SK-N-DZ (cell line): ENCODE measurements at regions not wholly inside any gene's neighbourhood (a gene's known extent, or its start where the extent isn't known, plus 50 kb on each side); places are given as distances from the start of the nearest gene placed in this dataset.
"Not testable (repeated sequence)": the region's sequence is repeated elsewhere in the genome, so short reads cannot be mapped to it uniquely, and the experiment has no call there.

Source experiments
- DNase-seq: peaks from one replicate; pipeline ENCODE4 v3.0.0-alpha.2; 2015; ENCODE audit warnings: low spot score

DNA sequence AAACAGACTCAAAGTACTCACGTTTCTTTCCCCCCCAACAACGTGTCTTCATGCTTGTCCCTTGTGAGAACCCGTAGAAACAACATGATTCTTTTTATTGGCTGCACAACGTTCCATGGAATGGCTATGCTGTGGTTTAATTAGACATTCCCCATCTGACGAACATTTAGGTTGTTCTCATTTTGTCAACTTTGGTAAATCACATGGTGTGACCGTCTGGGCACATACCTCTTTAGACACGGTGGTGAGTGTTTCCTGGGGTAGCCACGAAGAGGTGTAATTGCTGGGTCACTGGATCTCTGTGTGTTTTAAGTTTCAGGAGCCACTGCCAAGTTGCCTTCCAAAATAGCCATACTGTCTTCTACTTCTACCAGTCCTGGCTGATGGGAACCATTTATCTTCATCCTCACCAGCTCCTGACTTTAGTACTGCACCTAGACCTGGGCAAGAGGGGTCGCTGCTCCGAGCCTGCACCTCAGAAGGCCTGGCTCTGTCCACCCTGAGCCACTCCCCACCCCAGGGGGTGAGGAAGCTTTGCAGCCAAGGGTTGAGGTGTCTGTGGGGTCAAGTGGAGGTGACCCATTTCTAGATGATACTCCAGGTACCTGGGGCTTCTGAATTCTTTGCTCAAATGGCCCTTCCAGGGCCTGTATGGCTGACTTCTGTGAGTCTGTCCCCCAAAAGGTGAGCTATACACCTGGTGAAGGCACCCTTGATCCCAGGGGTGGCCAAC lies 84.7 kb downstream of the IRX5 start:
- no peak for DNase-seq

DNA sequence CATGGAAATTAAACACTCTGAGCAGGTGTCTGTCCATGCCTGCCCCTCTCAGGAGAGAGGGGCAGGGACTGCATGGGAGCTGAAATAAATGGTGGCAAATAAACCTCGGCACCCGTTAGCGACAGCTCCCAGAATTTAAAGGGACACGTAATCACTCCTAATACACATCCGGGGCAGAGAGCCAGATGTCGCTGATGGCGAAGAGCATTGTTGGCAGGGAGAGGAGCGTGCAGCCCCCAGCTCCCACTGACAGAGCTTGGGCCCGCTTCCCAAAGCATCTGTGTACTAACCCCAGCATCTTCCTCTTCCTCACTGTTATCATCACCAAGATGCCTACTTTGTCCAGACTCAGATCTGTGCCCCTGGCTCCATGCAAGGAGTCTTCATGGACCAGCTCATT lies 85.8 kb downstream of the IRX5 start:
- DNase-seq: no peak

DNA sequence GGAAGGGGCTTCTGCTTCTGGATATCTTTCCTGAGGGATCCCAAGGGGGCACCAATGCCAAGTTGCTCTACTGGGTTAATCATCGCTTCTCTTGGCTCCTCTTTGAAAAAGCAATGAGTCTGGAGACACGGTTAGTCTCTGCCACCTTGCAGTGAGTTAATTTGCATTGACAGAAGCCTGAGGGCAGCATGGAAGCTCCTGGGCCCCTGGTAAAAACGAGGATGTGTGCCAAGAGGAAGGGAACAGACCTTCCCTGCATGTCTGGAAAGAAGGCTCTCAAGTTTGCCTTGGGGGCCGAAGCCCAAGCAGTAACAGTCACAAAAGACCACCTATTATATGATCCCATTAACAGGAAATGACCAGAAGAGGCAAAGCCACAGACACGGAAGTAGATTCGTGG lies 86.7 kb downstream of the IRX5 start:
- no peak for DNase-seq

DNA sequence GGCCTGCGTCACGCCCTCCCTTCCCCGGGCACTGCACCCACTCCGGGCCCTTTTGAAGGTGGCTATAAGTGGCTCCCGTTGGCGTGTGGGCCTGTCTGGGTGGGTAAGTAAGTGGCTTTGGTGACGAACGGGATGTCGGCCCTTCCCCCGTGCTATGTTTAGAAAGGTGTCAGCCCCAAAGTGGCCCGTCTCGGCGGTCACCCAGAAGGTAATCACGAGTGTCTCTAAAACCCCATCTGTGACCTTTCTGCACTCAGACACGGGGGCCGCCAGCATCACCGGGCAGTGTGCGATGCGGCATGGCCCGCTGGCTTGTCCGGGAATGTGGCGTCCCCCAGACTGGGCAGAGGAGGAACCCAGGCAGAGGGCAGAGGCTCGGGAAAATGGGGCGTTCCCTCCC lies 88.2 kb downstream of the IRX5 start:
- DNase-seq: no peak

DNA sequence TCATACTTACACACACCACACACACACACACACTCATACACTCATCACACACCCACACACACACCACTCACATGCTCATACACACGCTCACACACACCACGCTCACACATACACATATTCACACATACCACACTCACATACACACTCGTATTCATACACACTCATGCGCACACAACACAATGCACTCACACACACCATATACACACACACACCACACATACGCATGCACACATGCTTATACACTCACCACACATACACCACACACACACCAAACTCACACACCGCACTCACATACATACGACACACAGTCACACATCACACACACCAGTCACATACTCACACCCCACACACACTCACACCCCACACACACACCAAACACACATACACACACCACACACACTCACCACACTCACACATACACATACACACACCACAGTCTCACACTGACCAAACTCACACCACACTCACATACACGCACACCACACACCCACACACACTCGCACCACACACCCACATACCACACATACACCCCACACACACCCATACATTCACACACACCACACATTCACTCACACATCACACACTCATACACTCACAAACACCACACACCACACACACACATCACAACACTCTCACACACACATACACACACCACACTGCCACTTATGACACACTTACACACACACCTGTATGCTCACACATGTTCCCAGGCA lies 88.9 kb downstream of the IRX5 start:
- DNase-seq: no peak

DNA sequence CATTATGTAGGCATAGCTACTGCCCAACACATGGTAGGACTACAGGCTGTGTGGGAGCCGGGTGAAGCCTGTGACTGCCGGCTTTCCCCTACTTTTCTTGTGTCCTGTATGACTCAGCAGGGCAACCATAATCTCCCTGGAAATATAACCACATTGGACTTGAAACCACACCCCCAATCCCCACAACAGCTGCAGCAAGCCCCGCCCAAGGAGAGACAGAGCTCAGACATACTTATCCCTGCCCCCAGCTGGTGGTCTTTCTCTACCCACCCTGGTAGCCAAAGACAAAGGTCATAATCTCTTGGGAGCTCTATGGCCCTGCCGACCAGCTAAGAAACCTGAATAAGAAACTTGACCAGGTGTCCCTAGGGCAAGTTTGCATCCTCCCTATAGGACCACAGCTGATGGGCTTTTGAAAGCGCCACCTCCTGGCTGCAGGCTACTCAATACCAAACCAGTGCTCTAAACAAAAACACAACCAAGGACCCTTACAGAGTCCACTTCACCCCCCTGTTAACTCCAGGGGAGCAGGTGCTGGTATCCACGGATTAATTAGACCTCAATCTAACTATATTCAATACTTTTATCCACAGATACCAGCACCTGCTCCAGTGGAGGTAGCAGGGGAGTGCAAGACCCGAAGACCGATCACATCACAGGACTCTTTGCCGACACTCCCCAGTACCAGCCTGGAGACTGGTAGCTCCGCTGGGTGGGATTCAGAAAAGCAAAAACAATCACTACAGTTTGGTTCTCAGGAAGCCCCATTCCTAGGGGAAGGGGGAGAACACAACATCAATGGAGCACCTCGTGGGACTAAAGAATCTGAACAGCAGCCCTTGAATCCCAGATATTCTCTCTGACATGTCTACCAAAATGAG lies 91.2 kb downstream of the IRX5 start:
- DNase-seq: peak; percentile 10

DNA sequence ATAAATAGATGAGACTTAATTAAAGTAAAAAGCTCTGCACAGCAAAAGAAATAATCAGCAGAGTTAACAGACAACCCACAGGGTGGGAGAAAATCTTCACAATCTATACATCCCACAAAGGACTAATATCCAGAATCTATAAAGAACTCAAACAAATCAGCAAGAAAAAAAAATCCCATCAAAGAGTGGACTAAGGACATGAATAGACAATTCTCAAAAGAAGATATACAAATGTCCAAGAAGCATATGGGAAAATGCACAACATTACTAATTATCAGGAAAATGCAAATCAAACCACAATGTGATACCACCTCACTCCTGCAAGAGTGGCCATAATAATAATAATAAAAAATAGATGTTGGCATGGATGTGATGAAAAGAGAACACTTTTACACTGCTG lies 96.6 kb downstream of the IRX5 start:
- not testable (repeated sequence) for DNase-seq

DNA sequence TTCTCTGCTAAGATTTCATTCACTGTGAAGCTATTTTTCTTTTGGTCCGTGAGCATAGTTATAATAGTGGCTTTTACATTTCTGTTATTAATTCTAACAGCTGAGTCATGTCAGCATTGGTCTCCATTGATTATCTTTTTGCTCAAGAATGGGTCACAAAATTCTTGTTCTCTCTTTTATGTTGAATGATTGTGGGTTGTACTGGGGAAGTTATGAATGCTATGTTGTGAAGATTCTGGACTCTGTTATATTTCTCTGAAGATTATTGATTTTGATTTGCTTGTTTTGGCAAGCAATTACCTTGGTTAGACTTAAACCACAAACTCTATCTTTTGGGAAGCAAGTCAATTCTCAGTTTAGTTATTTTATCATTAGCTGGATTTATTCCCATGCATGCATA lies 98.8 kb downstream of the IRX5 start:
- DNase-seq: no peak

DNA sequence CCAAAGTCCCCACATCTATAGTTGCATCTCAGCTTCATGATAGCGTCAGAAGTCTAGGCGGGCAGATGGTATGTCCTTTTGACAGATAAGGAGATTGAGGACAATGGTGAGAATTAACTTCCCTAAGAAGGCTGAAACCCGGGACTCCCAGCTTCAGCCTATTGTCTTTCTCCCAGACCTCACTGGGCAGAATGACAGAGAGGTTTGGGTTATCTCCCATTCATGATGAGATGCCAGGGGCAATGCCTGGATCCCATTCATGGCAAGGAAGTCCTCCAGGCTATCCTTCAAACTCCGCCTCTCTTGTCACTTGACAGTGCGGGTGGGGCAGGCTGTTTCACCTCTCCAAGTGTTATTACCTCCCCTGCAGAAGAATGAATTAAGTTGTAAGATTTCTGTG lies 100.3 kb downstream of the IRX5 start:
- DNase-seq: no peak

DNA sequence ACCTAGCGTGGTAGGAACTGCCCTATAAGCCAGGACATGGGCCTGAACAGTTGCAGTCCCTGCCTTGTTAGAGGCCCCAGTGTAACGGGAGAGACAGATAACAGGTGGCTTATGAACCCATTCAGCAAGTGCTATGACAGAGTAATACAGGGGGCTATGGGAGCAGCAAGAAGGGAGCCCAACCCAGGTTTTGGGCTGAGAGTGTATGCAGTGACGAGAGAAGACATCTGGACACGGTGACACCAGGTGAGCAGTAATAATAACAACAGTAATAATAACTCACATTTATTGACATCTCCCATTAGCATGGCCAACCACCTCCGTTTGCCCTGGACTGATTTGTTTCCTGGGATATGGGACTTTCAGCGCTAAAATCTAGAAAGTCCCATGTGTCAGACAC lies 100.8 kb downstream of the IRX5 start:
- DNase-seq: no peak

DNA sequence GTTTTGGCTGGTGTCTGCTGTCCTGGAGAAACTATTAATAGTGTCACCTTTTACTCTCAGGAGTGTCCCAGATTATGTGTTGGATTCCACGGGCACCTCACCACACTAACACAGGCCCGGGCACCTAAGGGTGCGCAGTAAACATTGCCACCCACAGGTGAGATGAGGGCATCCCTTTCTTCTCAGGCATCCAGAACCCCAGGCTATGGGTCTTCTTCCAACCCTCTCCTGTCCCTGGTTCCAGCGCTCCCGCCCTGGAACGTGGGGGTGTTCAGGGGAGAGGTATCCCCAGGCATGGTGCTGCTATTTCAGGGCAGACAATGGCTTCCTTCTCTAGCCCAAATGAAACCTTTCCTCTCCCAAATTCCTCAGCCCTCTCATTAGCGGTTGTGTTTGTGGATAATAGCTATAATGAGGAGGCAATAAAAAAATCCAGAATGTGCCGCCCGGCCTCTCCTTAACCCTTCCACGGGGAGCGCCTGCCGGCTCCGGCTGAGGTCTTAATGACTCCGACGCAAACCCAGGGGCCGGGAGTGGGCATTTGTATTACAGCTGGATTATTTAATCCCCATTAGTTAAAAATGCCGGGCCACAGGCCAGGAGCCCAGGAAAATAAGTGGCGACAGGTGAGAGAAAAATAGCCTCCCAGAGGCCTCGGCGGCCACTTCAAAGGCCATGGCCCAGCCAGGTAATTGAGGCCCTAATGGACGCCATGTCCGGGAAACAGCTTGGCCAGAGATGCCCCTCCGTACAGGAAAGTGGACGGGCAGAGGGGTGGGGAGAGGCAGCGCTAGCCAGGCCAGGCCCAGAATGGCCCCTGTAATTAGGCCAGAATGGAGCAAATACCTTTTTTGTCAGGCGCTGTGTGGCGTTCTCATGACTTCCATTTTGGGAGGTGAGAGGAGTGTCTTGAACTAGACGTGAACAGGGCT lies 102.8 kb downstream of the IRX5 start:
- no peak for DNase-seq

DNA sequence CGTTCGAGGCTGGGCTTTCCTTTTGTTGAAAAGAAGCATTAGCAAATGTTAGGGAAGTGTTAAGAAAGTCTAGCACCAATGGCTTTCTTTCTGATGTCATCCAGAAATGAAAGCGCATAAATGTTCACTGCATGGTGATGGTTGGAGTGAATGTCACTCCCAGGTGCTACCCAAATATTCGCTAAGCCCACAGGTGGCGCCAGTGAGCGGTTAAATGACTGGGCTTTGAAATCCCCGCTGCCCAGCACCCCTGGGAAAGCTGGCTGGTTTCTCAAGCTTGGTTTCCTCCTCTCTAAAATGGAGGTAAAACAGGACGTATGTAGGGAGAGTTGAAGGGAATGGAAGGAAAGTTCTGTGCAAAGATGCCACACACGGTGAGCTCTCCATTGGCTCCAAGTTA lies 104.4 kb downstream of the IRX5 start:
- peak; percentile 7 for DNase-seq

DNA sequence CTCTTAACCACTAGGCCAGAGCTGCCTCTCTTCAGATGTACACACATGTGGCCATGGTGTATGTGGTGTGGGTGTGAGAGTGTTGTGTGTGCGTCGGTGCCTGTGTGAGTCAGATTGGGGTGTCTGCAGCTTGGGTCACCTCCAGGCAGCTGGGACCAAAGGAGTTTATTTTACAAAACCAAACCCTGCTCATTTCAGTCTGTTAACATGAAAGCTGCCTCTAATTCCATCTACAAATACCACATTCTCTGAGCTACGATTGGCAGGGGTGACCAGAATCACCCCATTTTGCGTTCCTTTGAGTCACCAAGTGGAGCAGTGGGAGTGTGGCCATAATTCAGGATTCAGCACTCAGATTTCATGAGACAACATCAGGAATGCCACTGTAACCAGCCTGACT lies 105.3 kb downstream of the IRX5 start:
- DNase-seq: no peak

DNA sequence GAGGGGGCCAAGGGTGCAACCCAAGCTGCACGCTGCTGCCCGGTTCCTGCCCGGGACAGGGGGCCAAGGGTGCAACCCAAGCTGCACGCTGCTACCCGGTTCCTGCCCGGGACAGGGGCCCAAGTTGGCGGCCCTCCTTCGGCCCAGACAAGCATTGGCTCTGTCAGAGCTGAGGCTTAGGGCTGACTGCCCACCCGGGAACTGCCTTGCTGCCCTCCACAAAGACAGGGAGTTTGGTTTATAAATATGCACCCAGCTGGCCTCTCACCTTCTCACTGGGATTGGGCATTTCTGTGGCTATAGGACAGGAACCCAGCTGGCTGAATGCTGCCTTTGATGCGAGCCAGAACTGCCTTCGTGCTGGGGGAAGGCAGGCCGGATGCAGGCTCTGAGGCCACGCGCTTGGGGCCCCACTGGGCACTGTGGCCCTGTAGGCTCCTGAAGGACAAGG lies 105.7 kb downstream of the IRX5 start:
- DNase-seq: no peak

DNA sequence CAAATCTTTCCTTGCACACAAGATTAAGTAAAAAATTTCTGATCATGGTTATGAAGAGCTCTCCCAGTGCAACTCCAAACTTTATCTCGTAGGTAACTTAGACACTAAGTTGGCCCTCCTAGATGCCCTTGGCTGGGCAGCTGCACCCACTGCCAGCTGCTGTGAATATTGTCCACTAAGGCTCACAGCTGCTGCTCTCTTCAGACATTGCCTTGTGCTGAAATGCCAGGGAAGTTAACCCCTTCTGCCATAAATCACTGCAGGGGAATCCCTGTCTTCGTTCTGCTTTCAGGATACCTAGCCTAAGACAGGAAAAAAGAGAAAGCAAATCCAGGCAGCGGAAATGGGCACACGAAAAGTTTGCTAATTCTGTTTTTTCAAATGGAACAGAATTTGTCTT lies 106.4 kb downstream of the IRX5 start:
- DNase-seq: no peak

DNA sequence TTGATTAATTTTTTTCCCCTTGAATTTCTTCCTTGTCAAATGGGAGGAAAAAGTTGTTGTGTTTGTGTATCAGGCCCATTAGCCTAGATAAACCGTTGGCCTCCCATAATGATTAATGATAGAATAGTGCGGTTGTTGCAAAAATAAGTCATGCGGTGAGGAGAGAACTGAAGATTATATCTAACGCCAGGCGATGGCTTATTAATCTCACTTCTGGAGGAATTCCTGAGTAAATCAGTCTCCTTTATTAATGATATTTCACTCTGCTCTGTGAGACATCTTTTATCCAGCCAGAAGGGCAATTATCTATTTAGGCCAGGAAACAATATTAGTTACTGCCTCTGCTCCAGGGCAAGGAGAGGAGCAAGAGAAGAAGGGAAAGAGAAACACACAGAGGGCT lies 107.3 kb downstream of the IRX5 start:
- no peak for DNase-seq

DNA sequence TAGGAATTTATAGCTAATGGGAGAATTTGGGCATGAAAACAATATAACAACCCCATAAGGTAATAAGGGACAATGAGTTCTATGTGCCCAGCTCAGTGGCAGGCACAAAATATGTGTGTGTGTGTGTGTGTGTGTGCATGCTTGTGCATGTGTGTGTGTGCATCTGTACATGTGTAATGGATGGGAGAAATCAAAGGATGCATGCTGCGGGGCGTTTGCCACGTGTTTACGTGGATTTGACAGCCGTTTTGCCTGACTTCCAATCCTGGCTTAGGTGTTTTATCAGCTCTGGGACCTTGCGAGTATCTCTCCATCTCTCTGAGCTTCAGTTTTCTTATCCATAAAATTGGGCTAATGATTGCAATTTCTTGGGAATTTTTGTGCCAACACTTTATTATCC lies 108.4 kb downstream of the IRX5 start:
- no peak for DNase-seq

DNA sequence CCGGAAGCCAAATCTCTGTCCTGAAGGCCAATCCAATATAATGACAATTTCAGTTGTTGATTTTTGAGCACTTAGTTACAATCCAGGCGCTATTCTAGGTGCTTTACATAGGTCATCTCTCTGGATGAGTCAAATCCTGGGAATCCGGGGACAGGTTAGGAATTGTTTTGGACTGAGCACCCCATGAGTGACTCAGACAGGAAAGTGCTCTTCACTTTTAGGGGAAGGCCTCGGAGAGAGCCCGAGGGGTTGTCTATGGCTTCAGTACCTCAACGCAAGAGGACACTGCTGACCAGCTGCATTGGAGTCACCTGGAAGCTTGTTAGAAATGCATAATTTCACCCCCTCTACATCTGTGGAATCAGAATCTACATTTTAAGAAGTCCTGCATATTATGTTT lies 108.8 kb downstream of the IRX5 start:
- DNase-seq: no peak

DNA sequence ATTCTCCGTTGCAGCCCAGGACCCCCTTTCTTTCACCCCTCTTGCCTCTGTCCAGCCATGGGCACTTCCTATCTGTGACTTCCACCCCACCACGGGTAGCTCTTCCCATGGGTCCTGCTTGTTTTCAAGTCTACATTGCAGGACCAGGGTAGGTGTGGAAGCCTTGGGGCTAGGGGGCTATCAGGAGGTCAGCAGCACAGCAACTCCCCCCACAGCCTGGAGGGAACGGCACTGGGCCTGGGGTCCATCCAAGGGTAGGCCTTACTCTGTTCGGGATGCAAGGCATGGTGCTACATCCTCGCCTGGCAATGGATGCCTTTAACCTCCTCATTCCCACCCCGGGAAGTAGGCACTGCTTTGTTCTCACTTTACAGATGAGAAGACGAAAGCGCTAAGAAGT lies 109.3 kb downstream of the IRX5 start:
- DNase-seq: no peak

DNA sequence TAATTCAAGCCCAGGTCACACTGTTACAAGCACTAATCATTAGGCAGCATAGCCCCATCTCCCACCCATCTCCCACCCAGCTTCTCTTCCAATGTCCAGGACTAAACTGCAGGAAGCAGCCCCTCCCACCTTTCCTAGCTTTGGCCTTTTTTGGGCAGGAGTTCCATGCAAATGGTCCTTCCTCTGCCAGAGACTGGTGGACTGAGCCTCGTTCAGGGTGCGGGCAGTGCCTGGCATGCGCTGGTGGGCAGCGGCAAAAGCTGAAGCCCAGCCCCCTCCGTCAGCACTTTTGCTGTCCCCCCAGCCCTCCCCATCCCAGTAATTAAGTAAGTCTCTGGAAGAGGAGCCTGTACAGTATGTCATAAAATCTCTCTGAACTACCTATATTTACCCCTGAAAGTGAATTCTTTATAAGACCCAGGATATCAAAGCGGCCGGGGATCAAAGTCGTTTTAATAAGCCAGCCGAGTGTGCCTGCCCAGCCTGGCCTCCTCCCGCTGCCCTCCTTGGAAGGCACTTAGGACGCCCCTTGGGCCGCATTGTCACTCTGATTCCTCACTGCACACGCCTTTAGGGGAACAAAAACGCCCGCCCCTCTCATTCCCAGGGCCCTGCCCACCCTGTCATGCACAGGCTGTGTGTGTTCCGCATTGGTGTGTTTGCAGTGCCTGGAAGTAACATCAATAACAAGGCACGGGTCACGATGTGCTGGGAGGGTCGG lies 109.9 kb downstream of the IRX5 start:
- DNase-seq: no peak
